ENCODE measurements at regions not wholly inside any gene's neighbourhood (a gene's known extent, or its start where the extent isn't known, plus 50 kb on each side); places are given as distances from the start of the nearest gene placed in this dataset.

DNA sequence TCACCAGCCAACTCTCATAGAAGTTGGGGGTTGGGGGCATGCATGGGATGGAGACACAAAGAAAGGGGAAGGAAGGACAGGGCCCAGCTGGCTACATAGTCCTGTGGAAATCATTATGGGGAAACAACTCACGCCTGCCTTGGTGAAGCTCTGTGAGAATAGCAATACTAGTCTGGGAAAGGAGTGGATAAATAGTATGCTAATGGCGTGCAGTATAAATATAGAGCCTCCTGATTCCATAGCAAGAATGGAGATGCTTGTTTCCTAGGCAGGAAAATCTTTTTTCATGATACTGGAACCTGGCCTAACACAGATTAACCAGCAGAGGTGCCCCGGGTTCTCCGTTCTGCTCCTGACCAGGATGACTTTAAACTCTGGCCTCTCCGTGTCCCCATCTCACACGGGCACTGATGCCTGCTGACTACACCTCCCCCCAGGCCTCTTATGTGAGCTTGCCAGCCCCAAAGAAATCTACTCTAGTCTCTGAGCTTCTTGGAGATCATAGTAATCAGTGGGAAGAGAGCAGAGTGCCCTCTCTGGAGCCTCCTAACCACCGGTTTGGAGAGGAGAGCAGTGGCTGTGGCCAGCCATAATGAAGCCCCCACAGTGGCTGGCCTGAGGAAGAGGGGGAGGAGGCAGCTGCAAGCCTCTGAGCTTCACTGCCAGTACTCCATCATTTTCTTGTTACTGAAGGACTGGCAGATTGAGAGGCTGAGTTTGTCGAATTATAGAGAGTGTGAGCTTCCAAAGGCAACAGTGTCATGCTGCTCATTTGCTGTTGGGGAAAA lies 355.0 kb upstream of the SEMA6D start:
- no peak for TF ChIP-seq CTCF (IDR thresholded peaks at IDR 0.05; ENCODE audit: low read depth, low read length)
- no peak for DNase-seq (ENCODE audit: extremely low read depth, low read depth)

- TF ChIP-seq CTCF (IDR thresholded peaks at IDR 0.05; ENCODE audit: low read depth, low read length), result no peak
- no peak for DNase-seq (ENCODE audit: extremely low read depth, low read depth)
Measured at GRCh38 chr15:47363653-47364052, 353.7 kb upstream of the SEMA6D start.

- no peak for DNase-seq (ENCODE audit: extremely low read depth, low read depth)
- no peak for TF ChIP-seq CTCF (IDR thresholded peaks at IDR 0.05; ENCODE audit: low read depth, low read length)
Measured at GRCh38 chr15:47364230-47365141, 352.8 kb upstream of the SEMA6D start.

- no peak for TF ChIP-seq CTCF (IDR thresholded peaks at IDR 0.05; ENCODE audit: low read depth, low read length)
Measured at GRCh38 chr15:47366884-47367283, 350.4 kb upstream of the SEMA6D start.

GRCh38 chr15:47367726-47368390 lies 349.4 kb upstream of the SEMA6D start:
- TF ChIP-seq CTCF (IDR thresholded peaks at IDR 0.05; ENCODE audit: low read depth, low read length), result no peak
- no peak for DNase-seq (ENCODE audit: extremely low read depth, low read depth)

More at GRCh38 chr15:47366884-47367283, 350.4 kb upstream of the SEMA6D start:
- no peak for DNase-seq (ENCODE audit: extremely low read depth, low read depth)

DNA sequence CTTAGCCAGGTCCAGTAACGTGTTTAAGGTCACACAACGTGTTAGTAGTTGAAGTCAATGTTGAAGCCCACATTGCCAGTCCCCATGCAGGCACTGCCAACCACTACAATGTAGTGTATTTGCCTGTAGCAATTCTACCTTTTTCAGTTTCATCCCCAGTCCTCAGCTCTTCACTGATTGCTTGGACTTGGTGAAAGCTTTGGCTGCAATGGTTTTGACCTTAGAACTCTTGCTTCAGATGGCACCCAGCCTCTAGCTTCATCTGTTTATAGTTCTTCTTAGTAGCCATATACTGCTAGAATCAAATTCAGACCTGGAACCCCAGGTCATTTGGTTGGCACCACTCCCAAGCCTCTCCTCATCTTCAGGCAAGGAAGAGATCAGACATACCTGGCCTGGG lies 345.4 kb upstream of the SEMA6D start:
- no peak for TF ChIP-seq CTCF (IDR thresholded peaks at IDR 0.05; ENCODE audit: low read depth, low read length)

More for the DNA sequence above, 345.4 kb upstream of the SEMA6D start:
- DNase-seq (ENCODE audit: extremely low read depth, low read depth), result no peak

All from AG09319 (cell line).